Hematopoietic multipotent progenitor cell (in vitro differentiated cells): ENCODE measurements at regions not wholly inside any gene's neighbourhood (a gene's known extent, or its start where the extent isn't known, plus 50 kb on each side); places are given as distances from the start of the nearest gene placed in this dataset.

ENCODE experiments used
- DNase-seq, 3 donors: peaks; one replicate each; pipeline ENCODE4 v3.0.0-alpha.2; 2011 to 2015; ENCODE audit warnings: low read depth in 2 of 3, low spot score in 2 of 3

GRCh38 chr20:50297498-50298376, 107.1 kb downstream of the CEBPB start:
- DNase-seq: peak in 1 of 3 donors; percentile 51

- DNase-seq: no peak
Observed at GRCh38 chr20:50298554-50299324, 108.1 kb downstream of the CEBPB start.

- no peak for DNase-seq
Observed at GRCh38 chr20:50299325-50299629, 108.6 kb downstream of the CEBPB start.

GRCh38 chr20:50301165-50301564, 110.5 kb downstream of the CEBPB start:
- no peak for DNase-seq

- DNase-seq: no peak
Observed at GRCh38 chr20:50301712-50302111, 111.1 kb downstream of the CEBPB start.

GRCh38 chr20:50302341-50303057, 111.9 kb downstream of the CEBPB start:
- peak in 1 of 3 donors; percentile 19 for DNase-seq

- DNase-seq: peak in 1 of 3 donors; percentile 36
Observed at GRCh38 chr20:50303573-50304500, 113.2 kb downstream of the CEBPB start.

GRCh38 chr20:50304501-50304856, 113.8 kb downstream of the CEBPB start:
- no peak for DNase-seq

GRCh38 chr20:50304923-50305635, 114.4 kb downstream of the CEBPB start:
- DNase-seq: no peak

- no peak for DNase-seq
Observed at GRCh38 chr20:50305636-50306477, 115.2 kb downstream of the CEBPB start.

- DNase-seq: no peak
Observed at GRCh38 chr20:50306478-50307423, 116.1 kb downstream of the CEBPB start.

- DNase-seq: no peak
Observed at GRCh38 chr20:50308166-50308512, 117.5 kb downstream of the CEBPB start.

GRCh38 chr20:50308513-50309279, 118.1 kb downstream of the CEBPB start:
- peak in 2 of 3 donors; percentile 37 to 57 for DNase-seq

GRCh38 chr20:50309280-50309763, 118.7 kb downstream of the CEBPB start:
- DNase-seq: no peak

- DNase-seq: no peak
Observed at GRCh38 chr20:50309764-50310672, 119.4 kb downstream of the CEBPB start.

- DNase-seq: no peak
Observed at GRCh38 chr20:50310673-50311051, 120.0 kb downstream of the CEBPB start.
